ENCODE measurements at regions not wholly inside any gene's neighbourhood (a gene's known extent, or its start where the extent isn't known, plus 50 kb on each side); places are given as distances from the start of the nearest gene placed in this dataset.
"Not testable (repeated sequence)": the region's sequence is repeated elsewhere in the genome, so short reads cannot be mapped to it uniquely, and the experiment has no call there.

- DNase-seq, result no peak
Observed at GRCh38 chr21:28216976-28217523, 775.6 kb downstream of the LTN1 start.

DNA sequence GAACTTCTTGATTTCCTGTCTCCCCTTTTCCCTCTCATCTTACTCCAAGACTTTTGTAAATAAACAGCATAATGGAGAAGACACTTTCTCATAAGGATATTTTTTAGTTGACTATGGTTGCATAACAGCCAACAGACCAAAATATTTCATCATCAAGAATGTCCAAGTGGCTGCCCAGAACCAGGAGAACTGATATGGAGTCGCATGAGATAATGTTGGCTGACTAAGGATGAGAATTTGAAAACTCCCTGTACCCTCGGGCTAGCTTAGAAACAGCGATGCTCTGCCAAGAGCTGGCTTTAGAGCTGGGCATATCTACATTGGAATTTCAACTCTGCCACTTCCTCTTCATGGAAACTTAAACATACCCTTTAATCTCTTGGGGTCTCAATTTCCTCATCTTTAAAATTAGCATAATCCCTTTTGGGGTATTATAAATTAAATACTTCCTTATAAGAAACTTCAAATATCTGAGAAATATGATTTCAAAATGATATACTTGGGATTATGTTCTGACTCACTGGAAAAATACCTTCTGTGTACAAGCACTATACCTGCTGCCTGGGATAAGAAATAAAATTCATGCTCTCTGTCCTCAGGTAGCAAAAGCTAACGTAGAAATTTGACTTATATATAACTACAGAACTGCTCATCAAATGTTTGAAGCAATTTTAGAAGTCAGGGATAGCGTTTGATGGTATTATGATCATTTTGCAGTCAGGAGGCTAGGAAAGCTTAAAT is 777.3 kb downstream of the LTN1 start:
- DNase-seq, result no peak

DNA sequence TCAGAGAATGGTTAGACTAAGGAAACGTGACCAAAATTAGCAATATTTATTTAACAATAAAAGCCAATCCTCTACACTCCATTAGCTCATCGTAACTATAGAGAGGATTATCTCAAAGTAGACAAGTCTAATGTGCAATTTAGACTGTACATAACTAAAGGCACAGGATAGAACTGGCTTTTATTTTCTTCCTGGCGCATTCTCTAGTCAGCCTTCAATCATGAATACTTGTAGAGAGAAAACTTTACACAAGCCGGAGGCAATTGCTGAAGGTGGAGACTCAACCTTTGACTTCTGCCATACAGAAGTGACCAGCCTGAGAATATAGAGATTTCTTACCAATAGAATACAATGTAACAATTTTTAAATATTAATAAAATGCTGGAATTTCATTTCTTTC is 777.9 kb downstream of the LTN1 start:
- DNase-seq, result no peak

- no peak for DNase-seq
Observed at GRCh38 chr21:28213261-28213660, 779.4 kb downstream of the LTN1 start.

GRCh38 chr21:28212061-28212460 is 780.6 kb downstream of the LTN1 start:
- no peak for DNase-seq

- no peak for DNase-seq
Observed at GRCh38 chr21:28207436-28208173, 785.1 kb downstream of the LTN1 start.

- no peak for DNase-seq
Observed at GRCh38 chr21:28200726-28201125, 792.0 kb downstream of the LTN1 start.

DNA sequence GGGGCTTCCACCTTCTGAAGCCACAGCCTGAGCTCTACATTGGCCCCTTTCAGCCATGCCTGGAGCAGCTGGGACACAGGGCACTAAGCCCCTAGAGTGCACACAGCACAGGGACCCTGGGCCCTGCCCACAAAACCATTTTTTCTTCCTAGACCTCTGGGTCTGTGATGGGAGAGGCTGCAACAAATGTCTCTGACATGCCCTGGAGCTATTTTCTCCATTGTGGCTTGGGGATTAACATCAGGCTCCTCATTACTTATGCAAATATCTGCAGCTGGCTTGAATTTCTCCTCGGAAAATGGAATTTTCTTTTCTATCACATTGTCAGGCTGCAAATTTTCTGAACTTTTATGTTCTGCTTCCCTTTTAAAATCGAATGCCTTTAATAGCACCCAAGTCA is 795.7 kb downstream of the LTN1 start:
- no peak for DNase-seq

GRCh38 chr21:28193189-28193588 is 799.5 kb downstream of the LTN1 start:
- no peak for DNase-seq

- DNase-seq, result no peak
Observed at GRCh38 chr21:28186604-28187003, 806.1 kb downstream of the LTN1 start.

DNA sequence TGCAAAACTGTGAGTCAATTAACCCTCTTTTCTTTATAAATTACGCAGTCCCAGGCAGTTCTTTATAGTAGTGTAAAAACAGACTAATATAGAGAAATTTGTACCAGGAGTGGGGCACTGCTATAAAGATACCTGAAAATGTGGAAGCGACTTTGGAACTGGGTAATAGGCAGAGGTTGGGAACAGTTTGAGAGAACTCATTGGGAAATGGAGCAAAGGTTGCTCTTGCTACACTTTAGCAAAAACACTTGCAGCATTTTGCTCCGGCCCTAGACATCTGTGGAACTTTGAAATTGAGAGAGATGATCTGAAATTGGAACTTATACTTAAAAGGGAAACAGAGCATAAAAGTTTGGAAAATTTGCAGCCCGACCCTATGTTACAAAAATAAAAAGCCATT is 810.9 kb downstream of the LTN1 start:
- DNase-seq, result no peak

DNA sequence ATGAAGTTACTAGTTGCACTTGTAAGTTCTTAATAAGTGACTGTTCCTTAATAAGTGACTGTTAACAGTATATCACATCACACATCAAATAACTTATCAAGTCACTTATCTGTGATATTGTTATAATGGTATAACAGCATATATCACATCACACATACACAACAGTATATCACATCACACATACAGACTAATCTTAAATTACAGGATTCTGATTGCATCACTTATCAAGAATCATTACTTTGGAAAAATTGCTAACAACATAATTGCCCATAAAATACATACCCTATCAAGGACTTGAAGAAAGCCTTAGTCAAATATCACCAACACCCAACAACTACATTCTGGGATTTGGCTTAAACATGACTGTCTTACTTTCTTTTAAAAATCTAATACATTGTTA is 813.5 kb downstream of the LTN1 start:
- no peak for DNase-seq

GRCh38 chr21:28177124-28177523 is 815.6 kb downstream of the LTN1 start:
- DNase-seq, result no peak

- no peak for DNase-seq
Observed at GRCh38 chr21:28174701-28175100, 818.0 kb downstream of the LTN1 start.

GRCh38 chr21:28174006-28174405 is 818.7 kb downstream of the LTN1 start:
- DNase-seq, result no peak

DNA sequence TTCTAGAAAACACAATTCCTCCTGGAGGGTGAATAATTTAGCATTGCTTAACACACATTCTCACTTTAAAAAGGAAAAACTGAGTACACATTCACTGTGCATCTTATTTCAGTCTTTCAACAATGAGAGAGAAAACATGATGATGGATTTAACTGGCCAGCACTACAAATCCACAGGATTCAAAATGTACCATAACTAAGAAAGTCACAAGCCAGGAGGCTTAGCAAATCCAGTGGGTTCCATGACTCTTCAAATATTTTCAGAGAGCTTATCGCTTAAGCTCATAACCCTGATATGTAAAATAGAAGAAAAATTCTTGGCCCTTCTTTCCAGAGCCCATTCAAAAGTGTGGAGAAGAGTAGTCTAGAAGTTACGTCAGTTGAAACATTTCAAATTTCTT is 820.3 kb downstream of the LTN1 start:
- no peak for DNase-seq

- DNase-seq, result no peak
Observed at GRCh38 chr21:28167366-28167765, 825.3 kb downstream of the LTN1 start.

GRCh38 chr21:28164519-28164918 is 828.2 kb downstream of the LTN1 start:
- not testable (repeated sequence) for DNase-seq

GRCh38 chr21:28162052-28162451 is 830.6 kb downstream of the LTN1 start:
- not testable (repeated sequence) for DNase-seq

DNA sequence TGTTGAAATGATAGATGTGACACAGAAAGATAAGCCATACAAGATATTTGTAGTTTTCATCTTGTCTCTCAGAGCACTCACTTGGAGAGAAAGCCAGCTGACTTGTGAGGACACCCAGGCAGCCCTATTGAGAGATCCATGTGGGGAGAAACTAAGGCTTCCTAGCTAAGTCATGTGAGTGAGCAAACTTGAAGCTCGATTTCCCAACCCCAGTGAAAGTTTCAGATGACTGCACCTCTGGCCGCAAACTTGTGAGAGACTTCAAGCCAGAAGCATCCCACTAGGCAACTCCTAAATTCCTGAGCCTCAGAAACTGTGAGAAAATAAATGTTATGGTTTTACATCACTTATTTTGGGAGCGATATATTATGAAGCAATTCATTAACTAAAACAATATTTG is 832.3 kb downstream of the LTN1 start:
- DNase-seq, result no peak

- DNase-seq, result no peak
Observed at GRCh38 chr21:28159396-28159795, 833.3 kb downstream of the LTN1 start.

- DNase-seq, result no peak
Observed at GRCh38 chr21:28156590-28156989, 836.1 kb downstream of the LTN1 start.

- no peak for DNase-seq
Observed at GRCh38 chr21:28154121-28154520, 838.6 kb downstream of the LTN1 start.

GRCh38 chr21:28152732-28153131 is 839.9 kb downstream of the LTN1 start:
- DNase-seq, result no peak
